ENCODE measurements at regions not wholly inside any gene's neighbourhood (a gene's known extent, or its start where the extent isn't known, plus 50 kb on each side); places are given as distances from the start of the nearest gene placed in this dataset.

DNA sequence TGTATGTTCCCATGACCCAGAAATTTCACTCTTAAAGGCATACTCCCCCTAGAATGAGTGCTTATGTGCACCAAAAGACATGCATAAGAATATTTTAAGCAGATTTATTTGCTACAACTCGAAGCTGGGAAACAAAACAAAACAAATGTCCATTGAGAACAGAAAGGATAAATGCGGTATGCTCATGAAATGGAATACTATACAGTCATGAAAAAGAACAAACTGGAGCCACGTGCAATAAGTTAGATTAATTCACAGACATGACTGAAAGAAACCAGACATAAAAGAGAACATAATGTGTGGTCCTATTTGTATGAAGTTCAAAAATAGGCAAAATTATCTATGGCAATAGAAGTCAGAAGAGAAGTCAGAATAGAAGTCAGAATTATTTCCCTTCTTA lies 69.9 kb downstream of the TBX3 start (continued):
- TF ChIP-seq KDM1A (IDR thresholded peaks at IDR 0.05; ENCODE audit: borderline replicate concordance, low read length), result peak; percentile 80; the same call in 1 of the 2 replicates
